Uterus (tissue), 2 donors: ENCODE measurements at regions not wholly inside any gene's neighbourhood (a gene's known extent, or its start where the extent isn't known, plus 50 kb on each side); places are given as distances from the start of the nearest gene placed in this dataset.

ENCODE experiments used
- CTCF ChIP-seq, 4 experiments: fragments of 200-600 bp in 2 of 4; fragments of 450-650 bp in 2 of 4; sonication (generic) in 2 of 4; IDR thresholded peaks; one replicate each; pipeline ENCODE4 v1.5.1; 2016 to 2019; ENCODE audit warnings: antibody characterized with exemption in 4 of 4, mild to moderate bottlenecking in 2 of 4, moderate library complexity in 1 of 4
- POLR2A ChIP-seq, 2 donors: fragments of 450-650 bp; IDR thresholded peaks; one replicate each; pipeline ENCODE4 v1.6.1; 2016; ENCODE audit warnings: antibody characterized with exemption in 2 of 2, mild to moderate bottlenecking in 1 of 2, moderate library complexity in 1 of 2

- no peak for TF ChIP-seq CTCF (IDR thresholded peaks at IDR 0.05)
- TF ChIP-seq POLR2A (IDR thresholded peaks at IDR 0.05), result no peak
Measured at GRCh38 chr5:105688227-105688792, 1982.4 kb downstream of the EFNA5 start.
